Erythroblast (primary cell): ENCODE measurements at regions not wholly inside any gene's neighbourhood (a gene's known extent, or its start where the extent isn't known, plus 50 kb on each side); places are given as distances from the start of the nearest gene placed in this dataset.

Experiments used
- GATA1 ChIP-seq: IDR thresholded peaks from 2 replicates; pipeline ENCODE4 v1.6.1; 2011; ENCODE audit warnings: low read depth, mild to moderate bottlenecking, control low read depth, low read length, moderate library complexity
- POLR2A ChIP-seq: IDR thresholded peaks from 2 replicates; pipeline ENCODE4 v1.6.1; 2011; ENCODE audit warnings: mild to moderate bottlenecking, low read length

- TF ChIP-seq POLR2A (no peak), GATA1 (no peak)
These were observed 150.4 kb upstream of the SLC1A4 start for GRCh38 chr2:64838817-64839216.
